ENCODE measurements at regions not wholly inside any gene's neighbourhood (a gene's known extent, or its start where the extent isn't known, plus 50 kb on each side); places are given as distances from the start of the nearest gene placed in this dataset.

DNA sequence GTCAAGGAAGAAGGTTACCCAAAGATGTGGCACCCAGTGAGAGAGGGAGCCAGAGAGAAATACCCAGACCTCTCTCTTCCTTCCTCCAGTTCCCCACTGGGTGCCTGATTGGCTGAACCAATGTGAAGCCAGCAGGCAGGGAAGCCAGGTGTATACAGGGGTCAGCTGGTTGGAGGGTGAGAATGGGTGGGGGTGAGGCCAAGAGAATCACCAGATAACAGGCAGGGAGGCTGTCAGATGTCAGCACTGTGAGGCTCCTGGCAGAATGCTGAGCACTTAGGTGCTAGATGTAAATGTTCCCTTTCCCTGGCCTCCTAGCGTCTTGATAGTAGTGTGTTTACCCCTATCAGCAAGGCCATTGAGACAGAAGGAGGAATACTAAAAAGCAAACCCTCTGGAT lies 104.0 kb upstream of the MGAT5 start:
- no peak for DNase-seq

- DNase-seq = no peak
Observed at GRCh38 chr2:134150760-134151159, 103.1 kb upstream of the MGAT5 start.

- DNase-seq = no peak
Observed at GRCh38 chr2:134152045-134153010, 101.5 kb upstream of the MGAT5 start.

- DNase-seq = no peak
Observed at GRCh38 chr2:134153294-134153880, 100.5 kb upstream of the MGAT5 start.

DNA sequence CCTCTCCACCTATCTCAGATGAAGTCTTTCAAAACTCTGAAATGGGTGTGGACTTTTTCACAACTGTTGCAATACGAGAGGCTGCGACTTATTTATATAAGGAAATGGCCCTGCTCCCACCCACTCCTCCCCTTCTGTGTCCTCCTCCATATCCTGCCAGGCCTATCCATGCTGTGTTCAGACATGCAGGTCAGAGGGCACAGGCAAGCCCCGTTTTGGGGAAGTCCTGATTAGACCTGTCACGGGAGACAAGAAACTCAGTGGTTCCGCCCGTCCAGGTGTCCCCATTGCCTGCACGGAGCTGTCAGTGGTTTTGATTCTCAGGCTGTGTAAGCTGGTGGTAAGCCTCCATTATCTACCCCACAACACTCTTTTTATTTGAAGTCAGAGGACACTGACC lies 99.6 kb upstream of the MGAT5 start:
- no peak for DNase-seq

GRCh38 chr2:134155134-134155533 lies 98.7 kb upstream of the MGAT5 start:
- no peak for DNase-seq

DNA sequence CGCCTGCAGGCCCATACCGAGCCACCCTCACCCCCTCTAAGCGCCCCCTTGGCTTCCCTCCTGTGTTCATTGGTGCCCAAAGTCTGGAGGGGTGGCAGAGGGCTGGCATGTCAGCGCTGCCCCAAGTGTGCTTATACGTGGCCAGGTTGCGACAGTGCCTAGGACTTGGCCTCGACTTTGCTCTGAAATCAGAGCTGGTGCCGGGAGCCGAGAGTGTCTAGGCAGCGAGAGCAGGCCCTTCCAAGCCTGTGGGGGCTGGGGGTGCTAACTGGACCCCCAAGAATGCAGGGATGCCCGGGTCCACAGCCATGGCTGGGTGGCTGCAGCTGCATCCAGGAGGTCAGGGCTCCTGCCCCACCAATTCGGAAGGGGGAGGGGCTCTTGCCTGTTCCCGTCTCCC lies 95.6 kb upstream of the MGAT5 start:
- no peak for DNase-seq

DNA sequence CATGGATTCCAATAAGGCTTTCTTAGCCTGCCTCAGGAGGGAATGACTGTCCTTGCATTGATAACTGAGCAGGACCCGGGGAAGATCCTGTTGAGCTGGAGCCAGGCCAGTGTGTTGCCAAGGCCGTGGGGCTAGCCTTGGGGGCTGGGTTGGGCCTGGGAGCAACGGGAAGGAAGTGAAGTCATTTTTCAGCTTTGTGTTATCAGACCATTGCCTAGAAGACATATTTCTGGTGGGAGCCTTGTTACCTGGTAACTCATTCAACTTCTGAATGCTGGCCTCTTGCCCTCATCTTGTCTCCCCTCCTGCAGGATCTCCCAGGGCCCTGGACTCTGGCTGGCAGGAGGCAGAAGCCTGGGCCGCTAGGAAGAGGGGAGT lies 92.7 kb upstream of the MGAT5 start:
- DNase-seq = no peak

DNA sequence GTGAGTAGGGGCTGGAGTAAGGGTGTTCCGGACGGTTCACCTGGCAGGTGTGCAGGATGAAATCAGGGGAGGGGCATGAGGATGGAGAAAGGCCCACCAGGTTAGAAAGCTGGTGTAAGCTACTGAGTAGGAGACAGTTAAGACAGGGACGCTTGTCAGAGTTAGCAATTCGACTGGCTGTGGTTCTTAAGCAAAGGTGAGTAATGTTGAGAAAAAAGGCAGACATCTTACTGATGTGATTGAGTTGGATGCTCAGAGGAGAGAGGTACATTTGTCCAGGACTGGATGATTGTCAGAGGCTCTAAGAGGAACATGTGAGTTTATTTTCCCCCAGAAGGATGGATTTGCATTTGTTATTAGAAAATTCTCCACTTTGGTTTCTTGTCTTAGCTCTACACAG lies 90.5 kb upstream of the MGAT5 start:
- DNase-seq = no peak

GRCh38 chr2:134164306-134164705 lies 89.6 kb upstream of the MGAT5 start:
- no peak for DNase-seq

- DNase-seq = no peak
Observed at GRCh38 chr2:134167015-134167414, 86.9 kb upstream of the MGAT5 start.

GRCh38 chr2:134169788-134170187 lies 84.1 kb upstream of the MGAT5 start:
- DNase-seq = no peak

DNA sequence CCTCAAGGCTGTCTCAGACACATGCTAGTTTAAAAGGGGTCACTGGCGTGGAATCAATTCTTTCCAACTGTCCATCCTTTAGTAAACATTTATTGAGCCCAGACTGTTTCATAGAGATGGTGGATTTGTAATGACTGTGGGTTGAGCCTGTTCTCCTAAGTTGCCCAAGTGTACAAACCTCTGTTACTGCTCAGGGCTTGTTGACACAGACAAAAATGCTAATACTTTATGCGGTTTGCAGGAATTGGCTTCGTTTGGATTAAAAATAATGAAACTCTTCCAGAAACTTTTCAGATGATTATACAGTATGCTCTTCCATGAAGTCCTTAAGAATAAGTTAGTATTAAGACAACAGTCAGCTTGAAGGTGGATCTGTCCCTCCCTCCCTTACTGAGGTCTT lies 83.6 kb upstream of the MGAT5 start:
- no peak for DNase-seq

DNA sequence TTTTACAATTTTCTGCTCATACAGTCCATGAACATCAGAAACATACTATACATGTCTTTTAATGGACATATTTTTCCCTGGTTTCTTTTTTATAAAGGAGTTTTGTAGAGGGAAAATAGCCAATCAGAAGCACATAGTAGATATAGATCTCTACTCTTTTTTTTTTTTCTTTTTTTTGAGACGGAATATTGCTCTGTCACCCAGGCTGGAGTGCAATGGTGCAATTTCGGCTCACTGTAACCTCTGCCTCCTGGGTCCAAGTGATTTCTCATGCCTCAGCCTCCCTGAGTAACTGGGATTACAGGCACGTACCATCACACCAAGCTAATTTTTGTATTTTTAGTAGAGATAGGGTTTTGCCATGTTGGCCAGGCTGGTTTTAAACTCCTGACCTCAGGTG lies 83.2 kb upstream of the MGAT5 start:
- DNase-seq = no peak

- DNase-seq = no peak
Observed at GRCh38 chr2:134173338-134174016, 80.4 kb upstream of the MGAT5 start.

DNA sequence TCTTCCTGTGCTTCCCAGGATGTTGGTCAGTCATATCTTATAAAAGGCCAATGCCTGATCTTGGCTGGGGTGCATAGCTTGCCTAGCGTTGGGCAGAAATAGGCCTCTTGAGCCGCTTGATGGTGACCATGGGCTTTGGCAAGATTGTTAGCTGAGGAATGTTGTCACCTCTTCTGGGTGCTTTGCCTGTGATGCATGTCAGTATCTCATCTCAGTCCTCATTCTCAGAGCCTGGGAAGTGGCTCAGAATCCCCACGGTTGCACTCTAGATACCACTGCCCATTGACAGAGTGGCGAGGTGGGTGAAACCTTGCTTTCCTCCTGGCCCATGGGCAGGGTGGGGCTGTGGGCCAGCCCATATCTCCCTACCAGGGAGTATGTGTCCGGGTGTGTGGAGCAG lies 79.2 kb upstream of the MGAT5 start:
- no peak for DNase-seq

- DNase-seq = no peak
Observed at GRCh38 chr2:134175834-134176233, 78.0 kb upstream of the MGAT5 start.

- no peak for DNase-seq
Observed at GRCh38 chr2:134177351-134177931, 76.4 kb upstream of the MGAT5 start.

DNA sequence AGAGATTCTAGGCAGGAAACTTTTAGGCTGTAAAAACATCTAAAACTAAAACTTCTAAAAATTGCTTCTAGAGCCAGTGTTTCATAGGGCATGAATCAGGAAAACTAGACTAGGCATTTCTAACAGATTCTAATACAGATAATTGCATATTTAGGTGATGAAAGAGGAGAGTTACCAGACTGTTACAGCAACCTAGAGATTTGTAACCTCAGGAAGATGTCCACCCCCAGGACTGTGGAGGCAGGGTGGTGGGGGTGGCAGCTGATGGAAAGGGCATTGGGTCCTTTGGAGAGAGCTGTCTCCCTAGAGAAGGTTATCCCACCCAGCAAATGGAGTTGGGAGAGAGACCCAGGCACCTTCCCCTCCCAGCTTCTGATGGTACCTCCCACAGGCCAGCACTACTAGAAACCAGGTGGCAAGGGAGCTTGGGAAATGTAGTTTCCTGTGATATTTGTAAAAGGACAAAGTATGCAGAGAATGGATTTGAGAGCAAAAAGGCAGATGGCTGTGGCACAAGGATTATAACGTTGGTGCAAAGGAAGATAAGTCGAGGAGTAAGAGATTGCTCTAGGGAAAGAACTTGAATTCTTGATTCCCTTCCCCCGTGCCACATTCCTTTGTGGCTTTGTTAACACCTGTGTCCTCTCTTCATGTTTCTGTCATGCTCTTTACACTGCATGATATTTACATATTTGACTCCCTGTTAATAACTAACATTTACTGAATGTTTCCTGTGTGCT lies 75.6 kb upstream of the MGAT5 start:
- DNase-seq = no peak

- DNase-seq = no peak
Observed at GRCh38 chr2:134181219-134181618, 72.7 kb upstream of the MGAT5 start.

DNA sequence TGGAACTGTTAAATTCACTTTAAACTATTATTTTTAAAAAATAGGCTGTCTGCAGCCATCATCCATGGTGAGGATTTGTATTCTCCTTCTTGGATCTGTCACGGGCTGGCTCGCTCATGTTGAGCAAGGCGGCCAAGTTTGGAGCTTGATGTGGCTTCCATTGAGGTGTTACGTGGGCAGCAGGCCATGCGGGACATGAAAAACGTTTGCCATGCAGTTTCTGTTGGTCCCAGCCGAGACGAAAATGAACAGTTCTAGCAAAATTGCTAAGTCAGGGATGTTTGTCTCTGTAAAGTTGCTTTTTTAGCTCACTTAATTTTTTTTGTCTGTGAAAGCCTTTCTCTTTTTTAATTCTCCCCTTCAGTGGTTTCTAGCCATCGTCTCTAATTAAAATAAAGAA lies 70.2 kb upstream of the MGAT5 start:
- no peak for DNase-seq

GRCh38 chr2:134185639-134186038 lies 68.2 kb upstream of the MGAT5 start:
- DNase-seq = no peak
